Stimulated activated naive CD4-positive, alpha-beta T cell (primary cell): ENCODE measurements at regions not wholly inside any gene's neighbourhood (a gene's known extent, or its start where the extent isn't known, plus 50 kb on each side); places are given as distances from the start of the nearest gene placed in this dataset.

Source experiments
- DNase-seq, 6 experiments: peaks; one replicate each; lab custom pipeline; 2025; lab: John Stamatoyannopoulos, UW

DNA sequence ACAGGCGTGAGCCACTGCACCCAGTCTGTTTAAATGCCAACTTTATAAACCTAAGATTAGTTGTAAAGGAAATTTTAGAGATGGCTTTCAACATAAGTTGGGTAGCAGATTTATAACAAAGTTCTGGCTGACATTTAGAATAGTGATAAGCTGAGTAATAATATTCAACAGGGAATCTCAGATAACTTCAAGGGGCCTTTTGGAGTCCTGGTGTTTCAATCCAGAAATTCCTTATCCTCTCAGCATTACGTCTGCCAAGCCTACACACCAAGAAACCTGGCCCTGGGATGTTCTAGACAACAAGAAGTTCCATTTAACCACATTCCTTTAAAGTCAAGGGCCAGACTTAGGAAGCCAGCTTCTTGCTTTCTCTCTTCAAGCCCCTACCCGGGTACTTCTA is 59.5 kb upstream of the DYRK2 start:
- no peak for DNase-seq

DNA sequence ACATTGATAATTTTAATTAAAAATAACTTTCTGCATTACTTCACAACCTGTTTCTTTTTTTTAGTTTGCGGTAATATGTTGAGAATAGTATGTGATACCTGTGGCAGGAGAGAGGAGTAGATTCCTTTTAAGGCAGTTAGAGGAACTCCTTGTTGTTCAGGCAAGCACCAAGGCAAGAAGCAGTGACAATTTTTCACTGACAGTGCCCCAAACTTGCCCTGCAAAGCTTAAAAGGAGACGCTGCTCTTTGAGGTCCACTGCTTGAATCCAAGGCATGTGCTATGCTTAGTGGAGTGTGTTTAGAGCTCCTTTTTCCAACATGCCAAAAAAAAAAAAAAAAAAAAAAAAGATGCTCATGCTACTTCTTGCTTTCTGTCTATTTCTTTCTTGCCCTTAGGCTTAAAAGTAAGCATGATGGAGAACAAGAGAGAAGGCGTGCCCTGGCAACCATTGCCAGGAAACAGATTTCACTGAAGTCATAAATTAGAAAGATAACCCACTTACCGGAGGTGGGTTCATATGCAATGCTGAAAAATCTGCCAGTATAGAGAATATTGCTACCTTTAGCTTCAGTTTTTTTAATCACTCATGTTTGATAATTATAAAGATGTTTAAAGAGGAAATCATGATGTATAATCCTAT is 58.3 kb upstream of the DYRK2 start:
- DNase-seq = peak in 4 of 6 experiments; percentile 28 to 79 (median 74)

DNA sequence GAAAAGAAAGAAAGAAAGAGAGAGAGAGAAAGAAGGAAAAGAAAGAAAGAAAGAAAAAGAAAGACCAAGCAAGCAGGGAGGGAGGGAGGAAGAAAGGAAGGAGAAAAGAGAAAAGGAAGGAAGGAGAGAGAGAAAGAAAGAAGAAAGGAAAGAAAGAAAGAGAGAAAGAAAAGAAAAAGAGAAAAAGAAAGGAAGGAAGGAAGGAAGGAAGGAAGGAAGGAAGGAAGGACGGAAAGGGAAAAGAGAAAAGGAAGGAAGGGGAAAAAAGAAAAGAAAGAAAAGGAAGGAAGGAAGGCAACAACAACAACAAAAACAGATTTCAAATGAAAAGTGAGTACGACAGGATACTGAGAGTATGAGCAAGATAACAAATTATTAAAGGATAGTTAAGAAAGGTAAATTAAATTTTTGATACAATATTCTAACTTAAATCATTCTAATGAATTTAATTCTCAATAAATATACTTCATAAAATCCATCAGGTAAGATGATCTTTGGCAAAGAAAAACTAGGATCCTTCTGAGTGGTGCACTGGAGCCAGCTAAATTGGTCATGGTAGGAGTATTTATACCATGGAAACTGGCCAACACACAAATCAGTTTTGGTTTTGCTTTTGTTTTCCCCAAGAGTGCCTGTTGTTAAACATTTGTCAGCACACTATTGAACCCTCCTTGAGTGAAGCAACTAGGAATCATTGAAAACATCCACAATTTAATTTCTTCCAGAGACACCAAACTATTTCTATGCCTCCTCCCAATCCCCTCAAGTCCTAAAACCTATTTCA is 56.1 kb upstream of the DYRK2 start:
- DNase-seq = peak in 3 of 6 experiments; percentile 11 to 29 (median 20)

DNA sequence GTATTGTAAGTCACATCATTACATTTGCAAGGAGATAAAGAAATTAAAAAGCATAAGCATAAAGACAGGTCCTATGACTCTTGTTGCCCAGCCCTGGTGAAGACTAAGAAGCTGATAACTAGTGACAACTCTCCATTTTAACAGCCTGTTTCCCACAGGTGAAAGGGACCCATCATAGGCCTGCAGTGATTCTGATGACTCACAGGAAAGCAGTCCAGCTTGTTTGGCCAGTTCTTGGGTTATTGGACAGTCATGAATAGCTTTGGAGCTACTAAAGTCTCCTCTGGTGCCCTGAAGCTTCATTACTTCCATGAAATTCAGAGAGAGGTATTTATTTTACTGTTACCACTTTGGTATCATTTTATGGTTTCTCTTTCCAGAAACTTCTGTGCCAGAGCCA is 55.5 kb upstream of the DYRK2 start:
- no peak for DNase-seq

DNA sequence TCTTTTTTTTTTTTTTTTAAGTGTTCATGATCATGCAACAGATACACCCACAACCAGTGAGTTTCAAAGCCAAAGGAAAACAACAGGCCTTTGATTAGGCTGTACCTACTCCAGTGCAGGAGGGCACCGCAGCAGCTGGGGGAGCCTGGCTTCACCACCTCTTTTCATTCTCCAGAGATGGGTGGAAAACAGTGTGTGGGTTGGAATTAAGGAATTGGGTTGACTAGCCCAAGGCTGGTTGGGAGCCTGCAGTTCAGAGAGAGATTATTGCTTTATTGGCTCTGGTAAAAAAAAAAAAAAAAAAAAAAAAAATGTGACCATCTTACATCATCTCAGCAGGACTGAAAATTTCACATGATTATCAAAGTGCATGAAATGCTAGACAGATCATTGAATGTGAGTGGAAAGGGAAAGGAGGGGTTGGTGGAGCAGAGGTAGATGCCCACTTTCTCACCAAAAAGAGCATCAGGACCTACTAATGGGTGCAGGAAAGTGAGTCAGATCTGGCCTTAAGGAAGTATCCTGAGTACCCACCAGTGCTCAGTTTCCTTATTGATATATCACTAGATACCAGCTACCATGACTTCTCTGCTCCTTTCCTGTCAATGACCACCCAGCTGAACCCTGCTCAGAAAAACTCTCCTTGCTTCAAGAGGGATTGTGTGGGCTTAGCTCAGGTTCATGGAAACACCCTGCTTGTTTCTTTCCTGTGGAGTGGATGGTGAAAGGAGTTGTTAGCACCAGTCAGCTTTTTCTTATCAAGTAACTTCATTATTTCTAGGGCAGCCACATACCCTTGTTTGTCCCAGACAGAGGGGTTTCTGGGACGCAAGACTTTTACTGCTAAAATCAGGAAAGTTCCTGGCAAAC is 54.8 kb upstream of the DYRK2 start:
- no peak for DNase-seq

DNA sequence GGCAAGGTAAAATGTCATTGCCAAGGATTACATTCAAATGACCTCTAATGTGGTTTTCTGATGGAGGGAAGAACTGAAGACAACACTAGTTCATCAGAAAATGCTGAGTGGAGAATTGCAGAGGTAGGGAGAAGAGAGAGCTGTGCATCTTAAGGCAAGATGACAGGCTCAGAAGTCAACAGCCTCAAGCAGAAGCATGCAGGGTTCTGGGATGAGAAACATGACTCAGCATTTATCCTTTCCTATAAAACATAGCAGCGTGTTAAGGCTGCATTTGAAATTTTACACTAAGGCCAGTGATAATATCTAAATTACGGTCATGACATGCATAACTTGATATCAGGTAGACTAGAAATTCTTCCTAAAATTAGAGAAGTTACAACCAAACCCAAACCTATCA is 53.7 kb upstream of the DYRK2 start:
- DNase-seq = no peak

DNA sequence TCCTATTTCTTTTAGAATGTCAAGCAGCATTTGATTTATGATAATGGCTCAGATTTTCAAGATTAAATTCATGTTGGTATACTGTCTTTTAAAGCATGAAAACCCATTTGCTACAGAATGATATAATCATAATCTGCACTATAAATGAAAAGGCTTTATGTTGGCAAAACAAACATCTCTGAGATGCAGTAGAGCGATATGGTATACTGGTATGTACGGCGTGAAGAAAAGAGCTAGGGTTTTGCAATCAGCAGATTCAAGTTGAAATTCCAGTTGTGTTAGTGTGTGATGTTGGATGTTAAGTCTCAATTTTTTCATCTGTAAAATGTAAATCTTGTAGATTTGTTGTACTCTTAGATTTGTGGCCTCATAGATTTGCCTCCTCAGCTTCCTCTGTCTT is 53.2 kb upstream of the DYRK2 start:
- no peak for DNase-seq

DNA sequence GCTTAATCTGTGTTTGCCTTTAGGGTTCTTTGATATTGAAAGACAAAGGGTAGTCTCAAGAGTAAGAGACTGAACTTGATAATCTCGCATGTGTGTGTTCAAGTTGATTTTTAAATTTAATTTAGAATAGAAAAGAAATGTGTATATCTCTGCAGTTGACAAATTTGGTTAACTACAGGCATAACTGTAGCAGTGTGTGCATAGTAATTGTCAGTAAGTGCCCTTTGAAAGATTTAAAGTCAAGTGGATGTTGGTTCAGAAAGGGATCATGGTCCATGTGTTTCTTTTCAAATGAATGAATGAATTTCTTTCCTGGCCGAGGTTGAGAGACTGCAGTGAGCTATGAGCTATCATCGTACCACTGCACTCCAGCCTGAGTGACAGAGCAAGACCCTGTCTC is 49.9 kb upstream of the DYRK2 start:
- DNase-seq = no peak
